CMK (cell line): ENCODE measurements at regions not wholly inside any gene's neighbourhood (a gene's known extent, or its start where the extent isn't known, plus 50 kb on each side); places are given as distances from the start of the nearest gene placed in this dataset.
"Not testable (repeated sequence)": the region's sequence is repeated elsewhere in the genome, so short reads cannot be mapped to it uniquely, and the experiment has no call there.

Experiments used
- DNase-seq: peaks from one replicate; pipeline ENCODE4 v3.0.0-alpha.2; 2010; ENCODE audit warnings: low read depth

- DNase-seq: no peak
Measured at GRCh38 chr5:136924490-136924889, 559.1 kb upstream of the TRPC7 start.

- DNase-seq: no peak
Measured at GRCh38 chr5:136910625-136911024, 545.3 kb upstream of the TRPC7 start.

- DNase-seq: no peak
Measured at GRCh38 chr5:136909906-136910305, 544.6 kb upstream of the TRPC7 start.

GRCh38 chr5:136907371-136907770, 542.0 kb upstream of the TRPC7 start:
- DNase-seq: no peak

GRCh38 chr5:136906545-136906944, 541.2 kb upstream of the TRPC7 start:
- DNase-seq: no peak

GRCh38 chr5:136905571-136905970, 540.2 kb upstream of the TRPC7 start:
- DNase-seq: no peak

- DNase-seq: no peak
Measured at GRCh38 chr5:136894070-136894469, 528.7 kb upstream of the TRPC7 start.

GRCh38 chr5:136892000-136892399, 526.7 kb upstream of the TRPC7 start:
- DNase-seq: no peak

GRCh38 chr5:136891175-136891972, 526.0 kb upstream of the TRPC7 start:
- no peak for DNase-seq

GRCh38 chr5:136890431-136891148, 525.2 kb upstream of the TRPC7 start:
- no peak for DNase-seq

GRCh38 chr5:136886608-136887007, 521.3 kb upstream of the TRPC7 start:
- DNase-seq: no peak

GRCh38 chr5:136864960-136865359, 499.6 kb upstream of the TRPC7 start:
- DNase-seq: no peak

- no peak for DNase-seq
Measured at GRCh38 chr5:136856648-136857047, 491.3 kb upstream of the TRPC7 start.

- no peak for DNase-seq
Measured at GRCh38 chr5:136853971-136854370, 488.6 kb upstream of the TRPC7 start.

GRCh38 chr5:136840601-136841000, 475.3 kb upstream of the TRPC7 start:
- DNase-seq: no peak

GRCh38 chr5:136836093-136836492, 470.7 kb upstream of the TRPC7 start:
- DNase-seq: no peak

- DNase-seq: no peak
Measured at GRCh38 chr5:136820848-136821247, 455.5 kb upstream of the TRPC7 start.

GRCh38 chr5:136819526-136820302, 454.4 kb upstream of the TRPC7 start:
- no peak for DNase-seq

GRCh38 chr5:136816327-136816726, 451.0 kb upstream of the TRPC7 start:
- DNase-seq: no peak

- DNase-seq: no peak
Measured at GRCh38 chr5:136814619-136815378, 449.5 kb upstream of the TRPC7 start.

- DNase-seq: not testable (repeated sequence)
Measured at GRCh38 chr5:136812270-136812669, 446.9 kb upstream of the TRPC7 start.

GRCh38 chr5:136811551-136811950, 446.2 kb upstream of the TRPC7 start:
- no peak for DNase-seq
